ENCODE measurements at regions not wholly inside any gene's neighbourhood (a gene's known extent, or its start where the extent isn't known, plus 50 kb on each side); places are given as distances from the start of the nearest gene placed in this dataset.
"Not testable (repeated sequence)": the region's sequence is repeated elsewhere in the genome, so short reads cannot be mapped to it uniquely, and the experiment has no call there.

DNA sequence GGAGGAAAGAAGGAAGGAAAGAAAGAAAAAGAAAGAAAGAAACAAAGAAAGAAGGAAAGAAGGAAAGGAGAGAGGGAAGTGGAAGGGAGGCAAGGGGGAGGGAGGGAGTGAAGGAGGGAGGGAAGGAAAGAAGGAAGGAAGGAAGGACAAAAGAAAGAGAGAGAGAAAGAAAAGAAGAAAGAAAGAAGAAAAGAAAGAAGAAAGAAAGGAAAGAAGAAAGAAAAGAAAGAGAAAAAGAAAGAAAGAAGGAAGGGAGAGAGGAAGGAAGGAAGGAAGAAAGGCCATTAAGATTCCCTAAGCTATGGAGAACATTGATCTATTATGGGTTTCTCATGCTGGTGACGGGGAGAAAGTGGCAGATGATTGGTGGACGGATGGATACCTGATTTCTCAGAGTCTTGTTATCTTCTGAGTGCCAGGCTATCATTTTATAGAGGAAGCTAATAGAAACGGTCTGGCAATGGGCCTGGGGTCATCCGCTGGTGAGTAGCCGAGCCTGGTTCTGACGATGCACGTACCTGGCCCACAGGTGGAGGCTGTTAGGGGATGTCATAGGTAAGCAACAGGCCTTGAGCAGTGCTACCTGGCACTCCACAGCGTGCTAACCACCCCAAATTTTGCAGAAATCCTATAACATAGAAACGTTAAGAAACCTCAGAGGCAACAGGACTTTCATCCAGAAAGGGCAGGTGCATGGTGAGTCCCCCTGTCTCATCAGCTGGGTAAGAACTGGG, 142.9 kb downstream of the SHOX start:
- no peak for DNase-seq (ENCODE audit: extremely low read depth, low read depth)

GRCh38 chrX:771536-771935, 140.9 kb downstream of the SHOX start:
- DNase-seq (ENCODE audit: extremely low read depth, low read depth): no peak

DNA sequence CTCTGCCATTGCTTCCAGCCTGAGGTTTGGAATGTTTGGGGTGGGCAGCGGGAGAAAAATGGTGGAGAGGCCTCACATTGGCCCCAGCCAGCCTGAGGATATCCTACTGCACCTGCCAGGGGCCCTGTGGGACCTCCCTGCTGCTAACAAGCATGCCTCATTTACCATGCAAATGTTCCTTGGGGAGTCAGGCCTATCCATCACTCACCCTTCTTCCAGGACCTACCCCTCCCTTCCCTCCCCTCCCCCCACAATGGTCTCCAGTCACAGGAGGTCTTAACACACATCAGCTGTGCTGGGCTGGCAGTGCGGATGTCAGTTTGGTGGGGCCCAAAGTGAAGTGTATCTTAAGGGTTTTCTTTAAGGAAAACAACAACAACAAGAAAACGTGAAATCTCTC, 139.2 kb downstream of the SHOX start:
- no peak for DNase-seq (ENCODE audit: extremely low read depth, low read depth)

DNA sequence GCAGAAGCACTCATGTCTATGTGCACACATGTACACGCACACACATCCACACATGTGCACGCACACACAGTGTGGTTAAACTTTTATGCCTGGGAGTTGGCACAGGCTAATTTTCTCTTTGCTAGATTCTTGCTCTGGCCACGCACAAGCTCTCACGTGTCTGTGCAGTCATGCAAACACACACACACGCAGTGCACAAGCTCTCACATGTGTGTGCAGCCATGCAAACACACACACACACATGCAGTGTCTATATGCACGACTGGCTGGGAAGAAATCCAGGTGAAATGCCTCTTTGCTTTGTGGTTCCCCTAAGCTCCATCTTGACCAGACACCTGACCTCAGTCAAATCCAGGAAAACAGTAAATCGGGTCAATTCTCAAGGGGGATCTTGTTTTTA, 138.0 kb downstream of the SHOX start:
- DNase-seq (ENCODE audit: extremely low read depth, low read depth): no peak

GRCh38 chrX:758917-759316, 128.3 kb downstream of the SHOX start:
- DNase-seq (ENCODE audit: extremely low read depth, low read depth): no peak

DNA sequence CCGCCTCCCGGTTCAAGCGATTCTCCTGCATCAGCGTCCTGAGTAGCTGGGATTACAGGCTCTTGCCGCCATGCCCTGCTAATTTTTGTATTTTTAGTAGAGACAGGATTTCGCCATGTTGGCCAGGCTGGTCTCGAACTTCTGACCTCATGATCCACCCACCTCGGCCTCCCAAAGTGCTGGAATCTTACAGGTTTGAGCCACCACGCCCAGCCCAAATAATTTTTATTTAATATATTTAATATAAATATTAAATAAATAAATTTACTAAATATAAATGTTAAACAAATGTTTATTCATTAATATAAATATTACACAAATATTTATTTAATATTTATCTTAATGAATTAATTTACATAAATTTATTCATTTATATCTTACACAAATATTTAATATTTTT, 120.2 kb downstream of the SHOX start:
- no peak for DNase-seq (ENCODE audit: extremely low read depth, low read depth)

GRCh38 chrX:750263-750662, 119.7 kb downstream of the SHOX start:
- DNase-seq (ENCODE audit: extremely low read depth, low read depth): no peak

DNA sequence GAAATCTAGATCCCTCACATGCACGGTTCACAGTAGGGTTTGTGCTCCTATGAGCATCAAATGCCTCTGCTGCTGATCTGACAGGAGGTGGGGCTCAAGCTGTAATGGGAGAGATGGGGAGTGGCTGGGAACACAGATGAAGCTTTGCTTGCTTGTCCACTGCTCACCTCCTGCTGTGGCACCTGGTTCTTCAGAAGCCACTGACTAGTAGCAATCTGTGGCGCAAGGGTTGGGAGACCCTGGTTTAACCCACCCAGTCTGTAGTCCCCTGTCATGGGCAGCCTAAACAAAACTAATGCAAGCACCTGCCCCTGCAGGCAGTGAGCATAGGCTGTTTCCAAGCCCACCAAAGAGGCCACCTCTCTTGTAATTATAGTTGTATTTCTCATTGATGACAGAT, 116.6 kb downstream of the SHOX start:
- DNase-seq (ENCODE audit: extremely low read depth, low read depth): no peak

GRCh38 chrX:739611-740010, 109.0 kb downstream of the SHOX start:
- DNase-seq (ENCODE audit: extremely low read depth, low read depth): no peak

DNA sequence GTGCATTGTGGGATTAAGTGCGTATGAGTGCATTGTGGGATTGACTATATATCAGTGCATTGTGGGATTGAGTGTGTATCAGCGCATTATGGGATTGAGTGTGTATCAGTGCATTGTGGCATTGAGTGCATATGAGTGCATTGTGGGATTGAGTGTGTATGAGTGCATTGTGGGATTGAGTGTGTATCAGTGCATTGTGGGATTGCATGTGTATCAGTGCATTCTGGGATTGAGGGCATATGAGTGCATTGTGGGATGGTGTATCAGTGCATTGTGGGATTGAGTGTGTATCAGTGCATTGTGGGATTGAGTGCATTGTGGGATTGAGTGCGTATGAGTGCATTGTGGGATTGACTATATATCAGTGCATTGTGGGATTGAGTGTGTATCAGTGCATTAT, 106.4 kb downstream of the SHOX start:
- not testable (repeated sequence) for DNase-seq (ENCODE audit: extremely low read depth, low read depth)

- DNase-seq (ENCODE audit: extremely low read depth, low read depth): no peak
Measured at GRCh38 chrX:734362-734761, 103.8 kb downstream of the SHOX start.

- no peak for DNase-seq (ENCODE audit: extremely low read depth, low read depth)
Measured at GRCh38 chrX:733961-734360, 103.4 kb downstream of the SHOX start.

GRCh38 chrX:729583-730409, 99.2 kb downstream of the SHOX start:
- DNase-seq (ENCODE audit: extremely low read depth, low read depth): no peak

GRCh38 chrX:729101-729500, 98.5 kb downstream of the SHOX start:
- not testable (repeated sequence) for DNase-seq (ENCODE audit: extremely low read depth, low read depth)

GRCh38 chrX:728639-729038, 98.0 kb downstream of the SHOX start:
- not testable (repeated sequence) for DNase-seq (ENCODE audit: extremely low read depth, low read depth)

DNA sequence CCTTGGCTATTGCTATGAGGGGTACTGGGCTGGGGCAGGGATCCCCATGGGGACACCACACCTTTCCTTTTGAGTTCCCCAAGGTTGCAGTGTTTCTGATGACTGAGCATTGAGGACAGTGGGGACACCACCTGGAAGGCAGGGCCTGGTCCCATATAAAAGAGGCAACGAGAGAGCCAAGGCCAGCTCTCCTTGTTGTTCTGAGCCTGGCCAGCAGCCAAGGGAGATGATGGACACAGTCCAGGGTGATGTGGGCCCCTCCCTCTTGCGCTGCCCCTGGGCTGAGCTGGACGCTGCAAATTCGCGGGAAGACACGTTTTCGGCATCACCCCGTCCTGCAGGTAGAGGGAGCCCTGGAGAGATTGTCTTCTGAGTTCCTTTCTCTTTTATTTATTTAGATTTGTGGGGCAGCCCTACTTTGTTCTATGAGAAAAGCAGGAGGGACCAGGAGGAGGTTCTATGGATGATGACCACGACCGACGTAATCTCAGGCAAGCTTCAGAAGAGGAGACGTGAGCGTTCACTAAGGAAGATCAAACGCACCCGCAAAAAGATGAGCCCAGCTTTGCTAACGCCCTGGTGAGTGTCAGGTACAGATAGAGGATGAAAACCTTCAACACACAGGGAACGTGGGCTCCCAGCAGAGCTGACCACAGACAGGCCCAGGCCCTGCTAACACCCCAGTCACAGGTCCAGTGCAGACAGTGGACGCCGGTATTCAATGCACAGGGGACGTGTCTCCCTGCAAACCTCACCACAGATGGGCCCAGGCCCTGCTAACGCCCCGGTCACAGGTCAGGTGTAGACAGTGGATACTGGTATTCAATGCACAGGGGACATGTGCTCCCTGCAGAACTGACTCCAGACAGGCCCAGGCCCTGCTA, 97.4 kb downstream of the SHOX start:
- peak; percentile 33 for DNase-seq (ENCODE audit: extremely low read depth, low read depth)

DNA sequence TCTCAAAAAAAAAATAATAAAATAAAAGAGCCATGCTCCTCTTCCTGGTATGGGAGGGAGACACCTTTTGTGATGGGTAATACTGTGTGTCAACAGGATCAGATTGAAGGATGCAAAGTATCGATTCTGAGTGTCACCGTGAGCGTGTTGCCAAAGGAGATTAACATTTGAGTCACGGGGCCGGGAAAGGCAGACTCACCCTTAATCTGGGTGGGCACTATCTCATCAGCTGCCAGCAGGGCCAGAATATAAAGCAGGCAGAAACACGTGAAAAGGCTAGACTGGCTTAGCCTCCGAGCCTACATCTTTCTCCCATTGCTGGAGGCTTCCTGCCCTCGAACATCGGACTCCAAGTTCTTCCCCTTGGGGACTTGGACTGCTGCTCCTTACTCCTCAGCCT, 95.4 kb downstream of the SHOX start:
- no peak for DNase-seq (ENCODE audit: extremely low read depth, low read depth)

DNA sequence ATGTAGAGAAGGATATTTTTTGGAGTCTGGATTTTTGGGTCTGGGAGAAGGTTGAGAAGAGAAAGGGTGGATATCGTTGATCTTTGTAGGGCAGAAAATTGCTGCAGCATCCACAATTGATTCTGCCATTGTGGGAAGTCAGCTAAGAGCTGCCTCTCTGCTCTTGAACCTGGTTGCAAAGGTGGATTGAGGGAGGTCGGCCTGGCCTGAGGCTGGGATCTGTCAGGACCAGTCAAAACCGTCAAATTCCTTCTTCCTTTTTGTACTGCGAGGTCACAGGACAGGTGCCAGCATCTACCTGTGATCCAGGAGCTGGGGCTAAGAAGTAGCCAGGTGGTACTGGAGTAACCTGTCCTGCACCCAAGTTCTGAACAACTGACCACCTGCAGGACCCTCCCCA, 93.7 kb downstream of the SHOX start:
- no peak for DNase-seq (ENCODE audit: extremely low read depth, low read depth)

DNA sequence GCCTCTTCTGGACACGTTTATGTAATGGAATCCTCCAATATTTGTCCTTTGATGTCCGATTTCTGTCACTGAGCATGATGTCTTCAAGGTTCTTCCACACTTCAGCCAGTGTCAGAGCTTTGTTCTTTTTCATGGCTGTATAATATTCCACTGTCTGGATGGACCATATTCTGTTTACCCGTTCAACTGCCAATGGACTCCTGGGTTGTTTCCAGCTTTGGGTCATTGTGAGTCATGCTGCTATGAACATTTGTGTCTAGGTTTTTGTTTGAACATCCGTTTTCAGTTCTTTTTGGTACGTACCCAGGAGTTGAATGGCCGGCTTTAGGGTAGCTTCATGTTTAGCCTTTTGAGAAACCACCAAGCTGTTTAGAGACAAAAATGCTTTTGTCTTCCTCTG, 93.2 kb downstream of the SHOX start:
- no peak for DNase-seq (ENCODE audit: extremely low read depth, low read depth)

GRCh38 chrX:721354-721753, 90.8 kb downstream of the SHOX start:
- no peak for DNase-seq (ENCODE audit: extremely low read depth, low read depth)

GRCh38 chrX:720825-721224, 90.2 kb downstream of the SHOX start:
- DNase-seq (ENCODE audit: extremely low read depth, low read depth): no peak
